HepG2 (cell line): ENCODE measurements at regions not wholly inside any gene's neighbourhood (a gene's known extent, or its start where the extent isn't known, plus 50 kb on each side); places are given as distances from the start of the nearest gene placed in this dataset.

Source experiments
- FOXK1 ChIP-seq: sonication (generic); formaldehyde crosslinking; IDR thresholded peaks from 2 replicates; pipeline ENCODE4 v1.4.0; 2020; ENCODE audit warnings: low read depth, missing genetic modification reagents, borderline replicate concordance
- GABPB1 ChIP-seq: IDR thresholded peaks from 2 replicates; pipeline ENCODE4 v1.6.1; 2016; ENCODE audit warnings: mild to moderate bottlenecking, missing genetic modification reagents, moderate library complexity, missing compliant biosample characterization
- HOXA3 ChIP-seq: sonication (generic); formaldehyde crosslinking; IDR thresholded peaks from 2 replicates; pipeline ENCODE4 v1.5.0; 2020; ENCODE audit warnings: missing genetic modification reagents
- KDM1A ChIP-seq: IDR thresholded peaks from 2 replicates; pipeline ENCODE4 v1.6.1; 2016; ENCODE audit warnings: missing compliant biosample characterization
- NFYB ChIP-seq: sonication (generic); formaldehyde crosslinking; IDR thresholded peaks from 2 replicates; pipeline ENCODE4 v1.4.0; 2020; ENCODE audit warnings: missing genetic modification reagents
- SALL2 ChIP-seq: sonication (generic); formaldehyde crosslinking; IDR thresholded peaks from 2 replicates; pipeline ENCODE4 v1.8.1; 2023; ENCODE audit warnings: mild to moderate bottlenecking, missing genetic modification reagents, inconsistent platforms
- ZC3H13 ChIP-seq: sonication (generic); formaldehyde crosslinking; IDR thresholded peaks from 2 replicates; pipeline ENCODE4 v1.8.1; 2023; ENCODE audit warnings: mild to moderate bottlenecking, missing genetic modification reagents, moderate library complexity
- ZNF354B ChIP-seq: sonication (generic); formaldehyde crosslinking; IDR thresholded peaks from 2 replicates; pipeline ENCODE4 v1.8.0; 2022; ENCODE audit warnings: mild to moderate bottlenecking, missing genetic modification reagents
- TF ChIP-seq, protein P1 (sequence below): sonication (generic); formaldehyde crosslinking; IDR thresholded peaks from 2 replicates; pipeline ENCODE4 v1.9.0; 2021; ENCODE audit warnings: mild to moderate bottlenecking, missing genetic modification reagents
- TF ChIP-seq, protein P2 (sequence below): sonication (generic); formaldehyde crosslinking; IDR thresholded peaks from 2 replicates; pipeline ENCODE4 v1.4.0; 2020; ENCODE audit warnings: missing genetic modification reagents
- TF ChIP-seq, protein P3 (sequence below), 2 experiments: sonication (generic) in 1 of 2; formaldehyde crosslinking in 1 of 2; IDR thresholded peaks; 2 replicates each; pipeline versions ENCODE4 v1.6.1 to v1.9.0; 2014 to 2022; ENCODE audit warnings: antibody characterized with exemption in 1 of 2, borderline replicate concordance in 1 of 2, inconsistent platforms in 1 of 2, low read depth in 1 of 2, missing genetic modification reagents in 1 of 2

DNA sequence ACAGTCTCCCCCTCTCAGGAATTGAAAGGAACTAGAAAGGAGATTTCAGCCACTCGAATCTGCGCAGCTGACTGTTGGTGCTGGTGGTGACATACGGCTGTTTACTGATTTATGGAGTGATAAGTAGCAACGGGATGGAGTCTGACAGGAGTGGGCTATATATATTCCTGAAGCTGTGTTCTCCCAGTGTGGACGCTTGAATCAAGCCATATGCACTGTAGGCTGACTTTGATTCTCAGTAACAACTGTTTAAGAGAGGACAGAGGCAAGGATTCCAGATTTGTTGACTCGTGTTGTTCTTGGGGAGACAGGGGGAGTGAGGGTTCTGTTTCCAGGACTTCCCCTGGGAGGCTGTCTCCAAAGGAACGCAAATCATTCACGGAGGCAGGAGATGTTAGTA is 260.1 kb upstream of the AUTS2 start (continued):
- TF ChIP-seq, protein P1, sequence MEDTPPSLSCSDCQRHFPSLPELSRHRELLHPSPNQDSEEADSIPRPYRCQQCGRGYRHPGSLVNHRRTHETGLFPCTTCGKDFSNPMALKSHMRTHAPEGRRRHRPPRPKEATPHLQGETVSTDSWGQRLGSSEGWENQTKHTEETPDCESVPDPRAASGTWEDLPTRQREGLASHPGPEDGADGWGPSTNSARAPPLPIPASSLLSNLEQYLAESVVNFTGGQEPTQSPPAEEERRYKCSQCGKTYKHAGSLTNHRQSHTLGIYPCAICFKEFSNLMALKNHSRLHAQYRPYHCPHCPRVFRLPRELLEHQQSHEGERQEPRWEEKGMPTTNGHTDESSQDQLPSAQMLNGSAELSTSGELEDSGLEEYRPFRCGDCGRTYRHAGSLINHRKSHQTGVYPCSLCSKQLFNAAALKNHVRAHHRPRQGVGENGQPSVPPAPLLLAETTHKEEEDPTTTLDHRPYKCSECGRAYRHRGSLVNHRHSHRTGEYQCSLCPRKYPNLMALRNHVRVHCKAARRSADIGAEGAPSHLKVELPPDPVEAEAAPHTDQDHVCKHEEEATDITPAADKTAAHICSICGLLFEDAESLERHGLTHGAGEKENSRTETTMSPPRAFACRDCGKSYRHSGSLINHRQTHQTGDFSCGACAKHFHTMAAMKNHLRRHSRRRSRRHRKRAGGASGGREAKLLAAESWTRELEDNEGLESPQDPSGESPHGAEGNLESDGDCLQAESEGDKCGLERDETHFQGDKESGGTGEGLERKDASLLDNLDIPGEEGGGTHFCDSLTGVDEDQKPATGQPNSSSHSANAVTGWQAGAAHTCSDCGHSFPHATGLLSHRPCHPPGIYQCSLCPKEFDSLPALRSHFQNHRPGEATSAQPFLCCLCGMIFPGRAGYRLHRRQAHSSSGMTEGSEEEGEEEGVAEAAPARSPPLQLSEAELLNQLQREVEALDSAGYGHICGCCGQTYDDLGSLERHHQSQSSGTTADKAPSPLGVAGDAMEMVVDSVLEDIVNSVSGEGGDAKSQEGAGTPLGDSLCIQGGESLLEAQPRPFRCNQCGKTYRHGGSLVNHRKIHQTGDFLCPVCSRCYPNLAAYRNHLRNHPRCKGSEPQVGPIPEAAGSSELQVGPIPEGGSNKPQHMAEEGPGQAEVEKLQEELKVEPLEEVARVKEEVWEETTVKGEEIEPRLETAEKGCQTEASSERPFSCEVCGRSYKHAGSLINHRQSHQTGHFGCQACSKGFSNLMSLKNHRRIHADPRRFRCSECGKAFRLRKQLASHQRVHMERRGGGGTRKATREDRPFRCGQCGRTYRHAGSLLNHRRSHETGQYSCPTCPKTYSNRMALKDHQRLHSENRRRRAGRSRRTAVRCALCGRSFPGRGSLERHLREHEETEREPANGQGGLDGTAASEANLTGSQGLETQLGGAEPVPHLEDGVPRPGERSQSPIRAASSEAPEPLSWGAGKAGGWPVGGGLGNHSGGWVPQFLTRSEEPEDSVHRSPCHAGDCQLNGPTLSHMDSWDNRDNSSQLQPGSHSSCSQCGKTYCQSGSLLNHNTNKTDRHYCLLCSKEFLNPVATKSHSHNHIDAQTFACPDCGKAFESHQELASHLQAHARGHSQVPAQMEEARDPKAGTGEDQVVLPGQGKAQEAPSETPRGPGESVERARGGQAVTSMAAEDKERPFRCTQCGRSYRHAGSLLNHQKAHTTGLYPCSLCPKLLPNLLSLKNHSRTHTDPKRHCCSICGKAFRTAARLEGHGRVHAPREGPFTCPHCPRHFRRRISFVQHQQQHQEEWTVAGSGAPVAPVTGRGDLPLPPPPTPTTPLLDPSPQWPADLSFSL (CRISPR knock-in tag): no peak
- TF ChIP-seq HOXA3 (CRISPR knock-in tag): no peak
- no peak for TF ChIP-seq ZNF354B (CRISPR knock-in tag)
- TF ChIP-seq ZC3H13 (CRISPR knock-in tag): no peak
- TF ChIP-seq KDM1A (CRISPR knock-in tag): no peak
- TF ChIP-seq NFYB (CRISPR knock-in tag): no peak
- no peak for TF ChIP-seq FOXK1
- no peak for TF ChIP-seq GABPB1 (CRISPR knock-in tag)
- TF ChIP-seq, protein P2, sequence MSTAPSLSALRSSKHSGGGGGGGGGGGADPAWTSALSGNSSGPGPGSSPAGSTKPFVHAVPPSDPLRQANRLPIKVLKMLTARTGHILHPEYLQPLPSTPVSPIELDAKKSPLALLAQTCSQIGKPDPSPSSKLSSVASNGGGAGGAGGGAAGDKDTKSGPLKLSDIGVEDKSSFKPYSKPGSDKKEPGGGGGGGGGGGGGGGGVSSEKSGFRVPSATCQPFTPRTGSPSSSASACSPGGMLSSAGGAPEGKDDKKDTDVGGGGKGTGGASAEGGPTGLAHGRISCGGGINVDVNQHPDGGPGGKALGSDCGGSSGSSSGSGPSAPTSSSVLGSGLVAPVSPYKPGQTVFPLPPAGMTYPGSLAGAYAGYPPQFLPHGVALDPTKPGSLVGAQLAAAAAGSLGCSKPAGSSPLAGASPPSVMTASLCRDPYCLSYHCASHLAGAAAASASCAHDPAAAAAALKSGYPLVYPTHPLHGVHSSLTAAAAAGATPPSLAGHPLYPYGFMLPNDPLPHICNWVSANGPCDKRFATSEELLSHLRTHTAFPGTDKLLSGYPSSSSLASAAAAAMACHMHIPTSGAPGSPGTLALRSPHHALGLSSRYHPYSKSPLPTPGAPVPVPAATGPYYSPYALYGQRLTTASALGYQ (CRISPR knock-in tag): no peak
- TF ChIP-seq, protein P3, sequence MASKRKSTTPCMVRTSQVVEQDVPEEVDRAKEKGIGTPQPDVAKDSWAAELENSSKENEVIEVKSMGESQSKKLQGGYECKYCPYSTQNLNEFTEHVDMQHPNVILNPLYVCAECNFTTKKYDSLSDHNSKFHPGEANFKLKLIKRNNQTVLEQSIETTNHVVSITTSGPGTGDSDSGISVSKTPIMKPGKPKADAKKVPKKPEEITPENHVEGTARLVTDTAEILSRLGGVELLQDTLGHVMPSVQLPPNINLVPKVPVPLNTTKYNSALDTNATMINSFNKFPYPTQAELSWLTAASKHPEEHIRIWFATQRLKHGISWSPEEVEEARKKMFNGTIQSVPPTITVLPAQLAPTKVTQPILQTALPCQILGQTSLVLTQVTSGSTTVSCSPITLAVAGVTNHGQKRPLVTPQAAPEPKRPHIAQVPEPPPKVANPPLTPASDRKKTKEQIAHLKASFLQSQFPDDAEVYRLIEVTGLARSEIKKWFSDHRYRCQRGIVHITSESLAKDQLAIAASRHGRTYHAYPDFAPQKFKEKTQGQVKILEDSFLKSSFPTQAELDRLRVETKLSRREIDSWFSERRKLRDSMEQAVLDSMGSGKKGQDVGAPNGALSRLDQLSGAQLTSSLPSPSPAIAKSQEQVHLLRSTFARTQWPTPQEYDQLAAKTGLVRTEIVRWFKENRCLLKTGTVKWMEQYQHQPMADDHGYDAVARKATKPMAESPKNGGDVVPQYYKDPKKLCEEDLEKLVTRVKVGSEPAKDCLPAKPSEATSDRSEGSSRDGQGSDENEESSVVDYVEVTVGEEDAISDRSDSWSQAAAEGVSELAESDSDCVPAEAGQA (IDR thresholded peaks at IDR 0.05; ENCODE audit: low read depth): no peak
- TF ChIP-seq, protein P3 (CRISPR knock-in tag; IDR thresholded peaks at IDR 0.05; ENCODE audit: borderline replicate concordance): no peak
- TF ChIP-seq SALL2 (CRISPR knock-in tag): no peak
- TF ChIP-seq, all 625 proteins: peak for 0
